OCI-M1 (cell line): ENCODE measurements at regions not wholly inside any gene's neighbourhood (a gene's known extent, or its start where the extent isn't known, plus 50 kb on each side); places are given as distances from the start of the nearest gene placed in this dataset.

ENCODE experiments used
- DNase-seq: peaks from one replicate; lab custom pipeline; 2025; lab: John Stamatoyannopoulos, UW

GRCh38 chr4:141783770-141784169 is 147.4 kb downstream of the IL15 start:
- DNase-seq, result no peak

DNA sequence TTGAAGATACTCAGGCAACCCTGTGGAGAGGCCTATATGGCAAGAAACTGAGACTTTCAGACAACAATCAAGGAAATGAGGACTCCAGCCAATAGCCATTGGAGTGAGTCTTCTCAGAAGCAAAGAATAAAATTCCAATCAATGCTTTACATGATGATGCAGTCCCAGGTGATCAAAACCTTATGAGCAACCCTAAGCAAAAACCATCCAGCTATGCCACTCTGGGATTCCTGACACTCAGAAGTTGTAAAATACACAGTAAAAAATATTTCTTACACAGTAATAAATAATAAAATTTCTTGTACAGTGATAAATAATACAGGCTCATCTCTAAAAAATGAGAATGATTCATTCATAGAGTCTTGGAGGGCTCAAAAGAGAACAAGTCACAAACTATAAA is 150.6 kb downstream of the IL15 start:
- DNase-seq, result no peak

- DNase-seq, result no peak
Measured at GRCh38 chr4:141788169-141788915, 152.0 kb downstream of the IL15 start.

GRCh38 chr4:141789716-141790115 is 153.3 kb downstream of the IL15 start:
- DNase-seq, result no peak

DNA sequence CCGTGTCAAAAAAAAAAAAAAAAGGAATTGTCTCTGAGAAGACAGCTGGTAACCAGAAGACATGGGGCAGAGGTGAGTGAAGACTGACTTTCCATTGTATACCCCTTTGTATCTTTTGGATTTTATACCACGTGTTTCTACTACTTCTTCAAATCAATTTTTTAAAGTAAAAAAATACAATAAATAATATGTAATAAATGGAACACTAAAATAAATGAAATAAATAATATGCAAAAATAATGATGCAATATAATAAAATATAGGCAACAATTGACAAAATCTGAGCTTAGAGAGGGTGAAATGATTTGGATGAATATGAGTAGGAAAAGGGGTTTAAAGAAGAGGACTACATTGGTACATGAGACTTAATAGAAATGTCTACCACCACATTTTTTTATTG is 155.8 kb downstream of the IL15 start:
- no peak for DNase-seq

GRCh38 chr4:141797966-141798365 is 161.6 kb downstream of the IL15 start:
- DNase-seq, result no peak

GRCh38 chr4:141801558-141801957 is 165.2 kb downstream of the IL15 start:
- no peak for DNase-seq

DNA sequence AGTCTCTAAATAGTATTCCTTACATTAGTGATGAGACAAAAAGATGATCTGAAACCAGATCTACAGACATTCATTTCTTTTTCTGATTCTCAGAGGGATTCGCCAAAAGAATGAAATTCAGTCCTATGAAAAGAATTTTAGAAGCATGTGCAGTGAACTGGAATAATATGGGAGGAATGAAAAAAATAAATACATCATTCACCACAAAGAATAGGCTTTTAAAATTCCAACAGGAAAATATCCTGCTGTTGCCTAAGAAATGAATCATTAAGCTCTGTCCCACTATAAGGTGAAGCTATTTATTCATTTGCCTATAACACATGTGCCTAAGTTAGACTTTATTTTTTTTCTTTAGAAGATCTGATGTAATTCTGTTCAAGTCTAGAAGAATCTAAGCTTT is 165.9 kb downstream of the IL15 start:
- no peak for DNase-seq

GRCh38 chr4:141804836-141805235 is 168.5 kb downstream of the IL15 start:
- DNase-seq, result no peak

- DNase-seq, result no peak
Measured at GRCh38 chr4:141807103-141807891, 170.9 kb downstream of the IL15 start.

DNA sequence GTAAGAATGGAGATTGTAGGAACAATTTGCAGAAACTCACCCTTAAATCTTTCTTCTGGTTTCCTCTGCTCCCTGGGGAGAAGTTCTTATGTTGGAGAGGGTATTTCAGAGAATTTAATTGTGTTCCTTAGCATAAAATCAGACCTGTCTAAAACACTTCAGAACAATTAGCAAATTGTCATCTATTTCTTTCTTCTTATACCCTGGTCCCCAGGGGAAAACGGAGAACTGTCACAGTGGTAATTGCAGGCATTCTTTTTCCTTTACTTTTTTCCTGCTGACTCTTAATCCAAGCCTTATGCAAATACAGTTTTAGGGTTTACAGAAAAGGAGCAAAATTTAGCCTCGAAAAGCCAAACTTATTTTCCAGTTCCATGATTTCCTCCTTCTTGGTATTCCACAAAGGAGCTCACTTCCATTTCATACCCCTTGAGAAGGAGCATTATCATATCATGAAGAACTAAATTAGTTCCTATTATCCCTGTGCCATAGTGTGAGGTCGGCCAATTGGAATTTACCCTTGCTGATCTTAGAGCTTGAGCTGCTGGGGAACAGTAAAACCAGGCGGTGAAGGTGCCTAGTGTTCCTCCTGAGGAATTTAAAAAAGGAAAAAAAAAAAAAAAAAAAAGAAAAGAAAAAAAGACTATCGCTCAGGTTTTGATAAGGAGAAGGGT is 173.8 kb downstream of the IL15 start:
- DNase-seq, result no peak

- DNase-seq, result no peak
Measured at GRCh38 chr4:141810712-141811375, 174.5 kb downstream of the IL15 start.

- no peak for DNase-seq
Measured at GRCh38 chr4:141812158-141812557, 175.8 kb downstream of the IL15 start.

- DNase-seq, result no peak
Measured at GRCh38 chr4:141814499-141814898, 178.1 kb downstream of the IL15 start.

GRCh38 chr4:141815646-141816045 is 179.3 kb downstream of the IL15 start:
- no peak for DNase-seq

GRCh38 chr4:141826260-141826659 is 189.9 kb downstream of the IL15 start:
- DNase-seq, result no peak

- no peak for DNase-seq
Measured at GRCh38 chr4:141833209-141833608, 196.8 kb downstream of the IL15 start.

DNA sequence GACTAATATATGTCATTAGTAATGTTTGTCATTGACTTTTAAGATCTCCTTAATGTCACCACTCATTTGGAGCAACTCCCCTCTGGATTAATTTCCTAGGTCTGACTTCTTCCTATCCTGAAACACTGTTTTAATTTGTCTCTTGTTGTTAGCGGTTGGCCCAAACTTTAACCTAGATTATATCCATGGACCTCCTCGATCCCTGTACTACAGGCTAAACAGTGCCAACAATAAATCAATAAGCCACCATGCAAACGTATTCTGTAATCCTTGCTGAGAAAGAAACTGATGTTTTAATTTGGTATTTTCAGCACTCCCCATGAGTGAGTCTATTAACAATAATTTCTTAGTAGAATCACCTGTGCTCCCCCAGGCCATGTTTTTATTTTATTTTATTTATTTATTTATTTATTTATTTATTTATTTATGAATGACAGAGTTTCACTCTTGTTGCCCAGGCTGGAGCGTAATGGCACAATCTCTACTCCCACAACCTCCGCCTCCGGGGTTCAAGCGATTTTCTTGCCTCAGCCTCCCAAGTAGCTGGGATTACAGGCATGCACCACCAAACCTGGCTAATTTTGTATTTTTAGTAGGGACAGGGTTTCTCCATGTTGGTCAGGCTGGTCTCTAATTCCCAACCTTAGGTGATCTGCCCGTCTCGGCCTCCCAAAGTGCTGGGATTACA is 204.1 kb downstream of the IL15 start:
- DNase-seq, result no peak

DNA sequence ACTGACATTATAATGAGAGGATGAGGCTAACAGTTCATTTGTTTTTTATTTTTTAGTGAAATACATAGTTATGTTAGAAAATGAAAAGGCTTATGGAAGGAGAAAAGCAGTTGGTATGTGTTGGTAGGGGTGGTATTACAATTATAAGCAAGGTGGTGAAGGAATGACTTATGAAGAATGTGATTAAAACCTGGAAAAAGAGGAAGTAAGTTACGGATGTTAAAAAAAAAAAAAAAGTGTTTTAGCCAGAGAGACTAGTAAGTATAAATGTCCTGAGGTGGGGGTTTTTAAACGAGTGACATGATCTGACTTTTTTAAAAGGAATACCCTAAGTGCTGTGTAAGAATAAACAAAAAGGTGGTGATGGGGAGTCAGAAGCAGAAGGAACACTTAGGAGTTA is 206.8 kb downstream of the IL15 start:
- DNase-seq, result peak; percentile 72

- no peak for DNase-seq
Measured at GRCh38 chr4:141845901-141846300, 209.5 kb downstream of the IL15 start.

DNA sequence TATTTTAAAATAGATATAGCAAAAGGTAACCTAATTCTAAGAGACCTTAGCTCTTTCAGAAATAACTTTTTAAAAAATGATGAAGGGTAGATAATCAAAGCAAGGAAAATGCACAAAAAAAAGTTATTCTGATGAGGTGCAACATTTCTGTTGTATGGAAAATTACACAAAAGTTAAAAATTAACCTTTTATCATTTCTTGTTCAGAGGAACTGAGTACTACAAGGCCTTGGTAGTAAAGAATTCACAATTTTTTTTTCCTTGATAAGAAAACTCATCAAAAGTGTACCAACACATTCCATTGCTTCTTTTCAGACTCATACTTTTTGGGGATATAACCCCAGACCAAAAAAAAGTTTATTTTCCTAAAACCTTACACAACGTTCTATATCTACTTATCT is 213.0 kb downstream of the IL15 start:
- DNase-seq, result no peak

- no peak for DNase-seq
Measured at GRCh38 chr4:141849778-141850177, 213.4 kb downstream of the IL15 start.
